ENCODE measurements at regions not wholly inside any gene's neighbourhood (a gene's known extent, or its start where the extent isn't known, plus 50 kb on each side); places are given as distances from the start of the nearest gene placed in this dataset.

DNA sequence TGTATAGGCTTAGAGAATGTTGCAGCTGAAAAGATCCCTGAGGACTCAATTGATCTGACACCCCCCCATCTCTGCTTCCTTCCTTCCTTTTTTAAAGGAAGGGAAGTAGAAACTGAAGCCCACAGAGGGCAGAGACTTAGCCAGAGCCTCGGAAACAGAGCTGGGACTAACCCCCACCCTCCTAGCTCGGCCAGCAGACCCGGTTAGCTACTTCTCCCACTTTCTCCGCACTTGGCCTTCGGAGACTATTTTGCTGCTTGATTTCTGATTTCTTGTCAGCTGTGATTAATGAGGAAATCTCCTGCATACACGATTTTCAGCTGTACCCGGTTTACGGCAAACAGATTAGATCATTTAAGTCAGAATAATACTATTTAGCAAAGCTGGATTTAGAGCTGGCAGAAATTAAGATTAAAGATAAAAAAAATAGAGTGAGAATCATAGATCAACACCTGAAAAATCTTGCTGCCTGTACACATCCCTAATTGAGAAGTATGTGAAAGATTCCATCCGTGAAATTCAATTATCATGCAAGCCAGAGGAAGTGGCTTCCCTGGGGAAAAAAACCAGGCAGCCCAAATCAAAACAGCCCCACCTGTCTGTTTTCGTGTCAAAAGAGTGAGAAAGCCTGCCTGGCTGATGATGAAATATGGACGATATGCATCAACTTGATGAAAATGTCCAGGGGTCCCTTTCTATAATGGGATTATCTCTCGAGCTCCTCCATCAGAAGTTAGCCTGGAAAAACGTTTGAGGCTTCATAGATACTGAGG, 159.5 kb upstream of the SHB start:
- Histone ChIP-seq H3K36me3 (ENCODE audit: control insufficient read depth, insufficient read depth, low read length) (no peaks in the 10 kb centered on the region), H3K27me3 (ENCODE audit: control insufficient read depth, insufficient read depth, low read length) (no peaks in the 10 kb centered on the region), H3K4me3 (ENCODE audit: low read depth, low read length) (no peak overlapping the region)
- DNase-seq (ENCODE audit: low read depth) = no peak
- TF ChIP-seq, protein P1, sequence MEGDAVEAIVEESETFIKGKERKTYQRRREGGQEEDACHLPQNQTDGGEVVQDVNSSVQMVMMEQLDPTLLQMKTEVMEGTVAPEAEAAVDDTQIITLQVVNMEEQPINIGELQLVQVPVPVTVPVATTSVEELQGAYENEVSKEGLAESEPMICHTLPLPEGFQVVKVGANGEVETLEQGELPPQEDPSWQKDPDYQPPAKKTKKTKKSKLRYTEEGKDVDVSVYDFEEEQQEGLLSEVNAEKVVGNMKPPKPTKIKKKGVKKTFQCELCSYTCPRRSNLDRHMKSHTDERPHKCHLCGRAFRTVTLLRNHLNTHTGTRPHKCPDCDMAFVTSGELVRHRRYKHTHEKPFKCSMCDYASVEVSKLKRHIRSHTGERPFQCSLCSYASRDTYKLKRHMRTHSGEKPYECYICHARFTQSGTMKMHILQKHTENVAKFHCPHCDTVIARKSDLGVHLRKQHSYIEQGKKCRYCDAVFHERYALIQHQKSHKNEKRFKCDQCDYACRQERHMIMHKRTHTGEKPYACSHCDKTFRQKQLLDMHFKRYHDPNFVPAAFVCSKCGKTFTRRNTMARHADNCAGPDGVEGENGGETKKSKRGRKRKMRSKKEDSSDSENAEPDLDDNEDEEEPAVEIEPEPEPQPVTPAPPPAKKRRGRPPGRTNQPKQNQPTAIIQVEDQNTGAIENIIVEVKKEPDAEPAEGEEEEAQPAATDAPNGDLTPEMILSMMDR (IDR thresholded peaks at IDR 0.05; ENCODE audit: insufficient read depth, low read length, poor library complexity, severe bottlenecking) = no peak

DNA sequence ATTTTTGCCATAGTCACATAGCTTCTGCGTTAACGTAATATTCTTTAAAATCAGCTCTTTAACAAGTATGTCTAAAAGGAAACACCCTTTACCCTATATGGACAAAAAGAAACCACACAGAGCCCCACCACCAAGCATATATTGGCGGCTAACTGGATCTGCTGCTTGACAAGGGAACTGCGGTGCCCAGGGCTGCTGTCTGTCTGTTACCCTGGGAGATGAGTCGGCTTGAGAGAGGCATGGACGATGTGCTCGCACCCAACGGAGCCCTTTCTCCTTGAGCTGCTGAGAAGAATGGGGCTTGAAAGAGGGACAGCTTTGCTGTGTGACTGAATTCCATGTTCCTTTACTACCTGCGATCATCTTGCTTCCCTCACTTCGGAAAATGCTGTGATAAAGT, 158.6 kb upstream of the SHB start:
- H3K27me3 ChIP-seq (ENCODE audit: control insufficient read depth, insufficient read depth, low read length) = no peaks in the 10 kb centered on the region
- H3K4me3 ChIP-seq (ENCODE audit: low read depth, low read length) = no peak overlapping the region

DNA sequence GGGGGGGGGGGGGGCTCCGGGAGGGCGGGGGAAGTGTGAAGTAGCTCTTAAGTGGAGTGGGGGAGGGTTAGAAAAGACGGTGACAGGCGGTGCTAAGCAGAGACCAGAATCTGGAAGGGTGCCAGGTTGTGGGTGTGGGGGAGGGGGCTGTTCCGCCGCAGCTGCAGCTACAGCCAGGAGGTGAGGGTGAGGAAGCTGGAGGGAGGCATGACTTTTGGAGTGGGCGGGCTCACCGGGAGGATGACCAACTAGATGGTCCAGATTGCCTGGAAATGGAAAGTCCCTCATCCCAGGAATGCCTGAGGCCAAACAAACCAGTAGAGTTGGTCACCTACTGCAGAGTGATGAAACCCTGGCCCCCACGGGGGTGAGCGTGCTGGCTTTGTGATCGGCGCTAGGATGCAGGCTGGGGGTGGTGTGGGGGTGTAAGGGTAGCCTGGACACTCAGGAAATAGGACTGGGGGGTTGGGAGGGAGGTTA, 158.1 kb upstream of the SHB start:
- H3K27me3 ChIP-seq (ENCODE audit: control insufficient read depth, insufficient read depth, low read length) = no peaks in the 10 kb centered on the region
- no peak overlapping the region for H3K4me3 ChIP-seq (ENCODE audit: low read depth, low read length)

More for the DNA sequence above, 158.6 kb upstream of the SHB start:
- no peak for DNase-seq (ENCODE audit: low read depth)
- TF ChIP-seq, protein P1 (IDR thresholded peaks at IDR 0.05; ENCODE audit: insufficient read depth, low read length, poor library complexity, severe bottlenecking) = no peak
- H3K36me3 ChIP-seq (ENCODE audit: control insufficient read depth, insufficient read depth, low read length) = no peaks in the 10 kb centered on the region

DNA sequence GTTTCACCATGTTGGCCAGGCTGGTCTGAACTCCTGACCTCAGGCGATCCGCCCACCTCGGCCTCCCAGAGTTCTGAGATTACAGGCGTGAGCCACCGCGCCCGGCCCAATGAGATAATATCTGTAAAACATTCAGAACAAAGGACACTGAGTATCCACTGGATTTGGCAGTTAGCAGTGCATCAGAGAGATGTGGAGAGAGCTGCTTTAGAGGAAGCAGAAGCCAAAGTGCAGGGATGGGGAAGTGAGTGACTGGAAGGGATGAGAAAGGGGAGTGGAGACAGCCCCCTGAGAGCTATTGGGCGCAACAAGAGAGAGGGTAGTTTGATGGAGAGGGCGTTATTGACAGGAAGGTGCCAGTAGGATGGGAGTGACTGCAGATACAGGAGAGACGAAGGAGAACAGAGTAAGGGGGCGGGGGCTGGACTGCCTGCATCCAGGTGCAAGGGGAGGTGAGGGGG, 157.5 kb upstream of the SHB start:
- no peak for DNase-seq (ENCODE audit: low read depth)
- TF ChIP-seq, protein P1 (IDR thresholded peaks at IDR 0.05; ENCODE audit: insufficient read depth, low read length, poor library complexity, severe bottlenecking) = no peak
- no peaks in the 10 kb centered on the region for H3K27me3 ChIP-seq (ENCODE audit: control insufficient read depth, insufficient read depth, low read length)
- H3K4me3 ChIP-seq (ENCODE audit: low read depth, low read length) = peak overlapping the region; percentile 7
- H3K36me3 ChIP-seq (ENCODE audit: control insufficient read depth, insufficient read depth, low read length) = no peaks in the 10 kb centered on the region

More for the DNA sequence above, 158.1 kb upstream of the SHB start:
- TF ChIP-seq, protein P1 (IDR thresholded peaks at IDR 0.05; ENCODE audit: insufficient read depth, low read length, poor library complexity, severe bottlenecking) = no peak
- no peaks in the 10 kb centered on the region for H3K36me3 ChIP-seq (ENCODE audit: control insufficient read depth, insufficient read depth, low read length)
- peak; percentile 98 for DNase-seq (ENCODE audit: low read depth)

DNA sequence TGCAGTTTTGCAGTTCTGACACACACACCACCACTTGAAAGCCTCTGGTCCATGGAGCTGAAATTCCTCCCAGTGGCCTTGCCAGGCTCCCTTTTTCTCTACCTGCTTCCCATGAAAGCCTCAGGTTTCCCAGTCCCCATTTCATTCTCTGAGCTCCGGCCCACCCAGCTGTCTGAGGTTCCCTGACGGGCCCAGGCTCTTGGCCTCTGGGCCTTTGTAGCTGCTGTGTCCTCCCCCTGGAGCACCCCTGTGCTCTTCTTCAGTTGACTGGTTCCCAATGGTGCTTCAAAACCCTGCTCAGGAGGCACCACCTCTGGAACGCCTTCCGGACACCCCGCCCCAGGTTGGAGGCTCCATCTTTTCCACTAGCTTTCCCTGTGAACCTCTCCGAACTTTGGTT, 155.9 kb upstream of the SHB start:
- TF ChIP-seq, protein P1 (IDR thresholded peaks at IDR 0.05; ENCODE audit: insufficient read depth, low read length, poor library complexity, severe bottlenecking) = no peak
- H3K4me3 ChIP-seq (ENCODE audit: low read depth, low read length) = no peak overlapping the region
- no peaks in the 10 kb centered on the region for H3K36me3 ChIP-seq (ENCODE audit: control insufficient read depth, insufficient read depth, low read length)
- no peak for DNase-seq (ENCODE audit: low read depth)
- no peaks in the 10 kb centered on the region for H3K27me3 ChIP-seq (ENCODE audit: control insufficient read depth, insufficient read depth, low read length)
